ENCODE measurements at regions not wholly inside any gene's neighbourhood (a gene's known extent, or its start where the extent isn't known, plus 50 kb on each side); places are given as distances from the start of the nearest gene placed in this dataset.

- intact Hi-C loops (cut with micrococcal nuclease), result no loop called here
- BruUV-seq (replicated peaks), result no TSS peak
- no peak overlapping the region for H3K27ac Mint-ChIP-seq (ENCODE audit: low read depth, unreplicated experiment)
- H3K27me3 Mint-ChIP-seq (ENCODE audit: insufficient read depth, unreplicated experiment), result no peaks in the 10 kb centered on the region
- ChIA-PET CTCF (interaction anchor here (0.7 kb wide), 1 partner anchor 313 kb away, joined by 3 read pairs; no protein-coding TSS in a partner anchor), POLR2A (no interaction called here)
- DNase-seq (ENCODE audit: unreplicated experiment), result no peak
- no peaks in the 10 kb centered on the region for H3K9me3 Mint-ChIP-seq (ENCODE audit: unreplicated experiment)
- no peak overlapping the region for H3K4me3 Mint-ChIP-seq (ENCODE audit: unreplicated experiment)
- no peaks in the 10 kb centered on the region for H3K36me3 Mint-ChIP-seq (ENCODE audit: insufficient read depth, unreplicated experiment)
- no peaks in the 10 kb centered on the region for H3K4me1 Mint-ChIP-seq (ENCODE audit: insufficient read depth, unreplicated experiment)
- TF ChIP-seq CTCF (IDR thresholded peaks at IDR 0.05; ENCODE audit: unreplicated experiment), result no peak
Measured at GRCh38 chr11:15878756-15879155, 477.6 kb downstream of the SOX6 start.

DNA sequence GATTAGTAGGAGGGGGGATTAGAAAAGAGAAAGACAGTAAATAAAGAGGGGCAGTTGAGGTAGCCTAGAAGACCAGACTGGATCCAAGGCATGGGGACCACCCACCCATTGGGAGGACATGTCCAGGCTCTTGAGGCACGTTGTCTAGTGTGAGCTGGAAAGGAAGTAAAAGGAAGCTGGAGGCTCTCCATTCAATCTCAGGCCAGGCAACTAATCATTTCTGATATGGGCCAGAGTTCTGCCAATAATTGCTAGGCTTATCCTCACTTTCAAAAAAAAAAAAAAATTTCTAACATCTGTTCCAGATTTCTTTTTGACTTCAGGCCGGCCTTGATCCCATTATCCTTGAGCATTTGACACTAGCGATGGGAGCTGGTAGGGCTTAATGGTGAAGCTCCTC lies 476.1 kb downstream of the SOX6 start:
- Mint-ChIP-seq H3K36me3 (ENCODE audit: insufficient read depth, unreplicated experiment) (no peaks in the 10 kb centered on the region), H3K9me3 (ENCODE audit: unreplicated experiment) (no peaks in the 10 kb centered on the region), H3K27me3 (ENCODE audit: insufficient read depth, unreplicated experiment) (no peaks in the 10 kb centered on the region), H3K4me1 (ENCODE audit: insufficient read depth, unreplicated experiment) (no peaks in the 10 kb centered on the region), H3K4me3 (ENCODE audit: unreplicated experiment) (no peak overlapping the region), H3K27ac (ENCODE audit: low read depth, unreplicated experiment) (no peak overlapping the region)
- no TSS peak for BruUV-seq (replicated peaks)
- intact Hi-C loops (cut with micrococcal nuclease), result no loop called here
- ChIA-PET CTCF (interaction anchor here (0.6 kb wide), 1 partner anchor 381 kb away, joined by 3 read pairs; no protein-coding TSS in a partner anchor), POLR2A (no interaction called here)
- TF ChIP-seq CTCF (IDR thresholded peaks at IDR 0.05; ENCODE audit: unreplicated experiment), result no peak
- DNase-seq (ENCODE audit: unreplicated experiment), result no peak

- H3K9me3 Mint-ChIP-seq (ENCODE audit: unreplicated experiment), result no peaks in the 10 kb centered on the region
- ChIA-PET CTCF (no interaction called here), POLR2A (no interaction called here)
- TF ChIP-seq CTCF (IDR thresholded peaks at IDR 0.05; ENCODE audit: unreplicated experiment), result no peak
- H3K27ac Mint-ChIP-seq (ENCODE audit: low read depth, unreplicated experiment), result no peak overlapping the region
- no peak overlapping the region for H3K4me3 Mint-ChIP-seq (ENCODE audit: unreplicated experiment)
- intact Hi-C loops (cut with micrococcal nuclease), result no loop called here
- no peaks in the 10 kb centered on the region for H3K4me1 Mint-ChIP-seq (ENCODE audit: insufficient read depth, unreplicated experiment)
- BruUV-seq (replicated peaks), result no TSS peak
- no peaks in the 10 kb centered on the region for H3K36me3 Mint-ChIP-seq (ENCODE audit: insufficient read depth, unreplicated experiment)
- DNase-seq (ENCODE audit: unreplicated experiment), result no peak
- no peaks in the 10 kb centered on the region for H3K27me3 Mint-ChIP-seq (ENCODE audit: insufficient read depth, unreplicated experiment)
Measured at GRCh38 chr11:15882876-15883454, 473.4 kb downstream of the SOX6 start.

DNA sequence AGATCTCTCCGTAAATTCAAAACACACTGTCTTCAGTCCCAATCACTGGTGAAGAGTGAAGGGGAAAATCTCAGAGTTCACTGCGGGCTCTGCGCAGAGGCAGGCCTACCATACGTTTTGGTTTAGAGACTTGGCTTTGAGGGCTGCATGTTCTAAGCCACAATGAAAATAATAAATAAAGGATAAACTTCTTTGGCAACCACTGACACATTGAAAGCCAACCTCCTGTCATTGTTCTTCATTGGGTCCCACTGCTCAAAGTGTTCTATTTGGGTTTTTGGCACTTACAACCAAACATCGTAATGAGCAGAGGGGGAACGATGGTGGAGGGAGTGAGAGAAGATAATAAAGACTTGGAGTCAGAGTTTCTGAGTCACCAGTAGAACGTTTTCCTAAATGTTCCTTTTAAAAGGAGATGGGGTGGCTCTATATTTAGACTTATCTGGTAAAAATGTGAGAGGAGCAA lies 472.9 kb downstream of the SOX6 start:
- ChIA-PET POLR2A (no interaction called here), CTCF (no interaction called here)
- no peak overlapping the region for H3K4me3 Mint-ChIP-seq (ENCODE audit: unreplicated experiment)
- no peaks in the 10 kb centered on the region for H3K36me3 Mint-ChIP-seq (ENCODE audit: insufficient read depth, unreplicated experiment)
- no peak for DNase-seq (ENCODE audit: unreplicated experiment)
- no peaks in the 10 kb centered on the region for H3K9me3 Mint-ChIP-seq (ENCODE audit: unreplicated experiment)
- BruUV-seq (replicated peaks), result no TSS peak
- TF ChIP-seq CTCF (IDR thresholded peaks at IDR 0.05; ENCODE audit: unreplicated experiment), result no peak
- intact Hi-C loops (cut with micrococcal nuclease), result no loop called here
- H3K27ac Mint-ChIP-seq (ENCODE audit: low read depth, unreplicated experiment), result no peak overlapping the region
- H3K27me3 Mint-ChIP-seq (ENCODE audit: insufficient read depth, unreplicated experiment), result no peaks in the 10 kb centered on the region
- H3K4me1 Mint-ChIP-seq (ENCODE audit: insufficient read depth, unreplicated experiment), result no peaks in the 10 kb centered on the region
